HepG2 (cell line): ENCODE measurements at regions not wholly inside any gene's neighbourhood (a gene's known extent, or its start where the extent isn't known, plus 50 kb on each side); places are given as distances from the start of the nearest gene placed in this dataset.

Experiments used
- ATAC-seq: fragments of 200-7000 bp; cut with Tn5 transposase; 3 replicates; pipeline ENCODE4 v1.9.1; 2020; ENCODE audit warnings: mild to moderate bottlenecking, moderate library complexity
- BruUV-seq: library from RNA; stranded (reverse); fragments of 400-500 nt; replicated peaks from 2 replicates; lab custom pipeline; 2021; lab: Mats Ljungman, UMichigan
- CTCF ChIA-PET: fragments of 300-600 bp; formaldehyde crosslinking; extraction: SDS; loops from one replicate; lab custom pipeline; 2021; ENCODE audit warnings: low total read pairs, inconsistent platforms, low intra/inter-chr PET ratio; lab: Yijun Ruan, JAX
- POLR2A ChIA-PET: fragments of 350-600 bp; sonication (Branson Sonifier 250); formaldehyde crosslinking; loops from one replicate; lab custom pipeline; 2020; ENCODE audit warnings: antibody characterized with exemption, inconsistent platforms; lab: Yijun Ruan, JAX
- DNase-seq: peaks from one replicate; pipeline ENCODE4 v3.0.0-alpha.2; 2015; ENCODE audit warnings: low spot score
- FAIRE-seq: peaks from 3 replicates; lab custom pipeline; 2011; peaks lifted over from hg19 to GRCh38; lab: Jason Lieb, UNC
- H2AFZ ChIP-seq: one replicate; pipeline ENCODE4 v1.6.1; 2011; ENCODE audit warnings: low read length, inconsistent platforms
- H3K27ac ChIP-seq: fragments of 300-600 bp; 3 replicates; pipeline ENCODE4 v1.8.0; 2011; ENCODE audit warnings: mixed run types, mild to moderate bottlenecking, mixed read lengths, low read length, inconsistent platforms; ENCODE audit not compliant: insufficient read depth; ENCODE audit errors: extremely low read length
- H3K27me3 ChIP-seq, 2 experiments: fragments of 200-600 bp in 1 of 2; 2 replicates in 1 of 2; 3 replicates in 1 of 2; pipeline versions ENCODE4 v1.6.0 to v1.8.0; 2011; ENCODE audit warnings: low read length in 2 of 2, mild to moderate bottlenecking in 2 of 2, moderate library complexity in 2 of 2, inconsistent platforms in 1 of 2; ENCODE audit not compliant: insufficient read depth in 2 of 2, control insufficient read depth in 1 of 2
- H3K36me3 ChIP-seq, 2 experiments: fragments of 200-600 bp in 1 of 2; replicated peaks in 1 of 2; 2 replicates in 1 of 2; 3 replicates in 1 of 2; pipeline versions ENCODE4 v1.5.1 to v1.8.0; 2011; ENCODE audit warnings: low read length in 2 of 2, inconsistent platforms in 1 of 2; ENCODE audit not compliant: insufficient read depth in 2 of 2, control insufficient read depth in 1 of 2
- H3K4me1 ChIP-seq: 2 replicates; pipeline ENCODE4 v1.5.1; 2012; ENCODE audit warnings: low read length, inconsistent platforms; ENCODE audit not compliant: insufficient read depth
- H3K4me2 ChIP-seq: 2 replicates; pipeline ENCODE4 v1.6.0; 2011; ENCODE audit warnings: low read depth, low read length, inconsistent platforms
- H3K4me3 ChIP-seq, 3 experiments: fragments of 200-600 bp in 1 of 3; sonication (generic), shearing (Covaris generic) in 1 of 3; replicated peaks in 1 of 3; 2 replicates each; pipeline ENCODE4 v1.5.1; 2011 to 2016; ENCODE audit warnings: low read length in 3 of 3, inconsistent platforms in 2 of 3, low read depth in 2 of 3, mild to moderate bottlenecking in 2 of 3, control low read depth in 1 of 3, mixed read lengths in 1 of 3; ENCODE audit not compliant: insufficient read depth in 1 of 3
- H3K79me2 ChIP-seq: one replicate; pipeline ENCODE4 v1.6.1; 2011; ENCODE audit warnings: low read length, inconsistent platforms; ENCODE audit not compliant: insufficient read depth
- H3K9ac ChIP-seq: 2 replicates; pipeline ENCODE4 v1.6.0; 2011; ENCODE audit warnings: mild to moderate bottlenecking, low read depth, low read length, inconsistent platforms; ENCODE audit not compliant: insufficient read depth
- H3K9me3 ChIP-seq: 2 replicates; pipeline ENCODE4 v1.5.1; 2012; ENCODE audit warnings: mild to moderate bottlenecking, low read length
- H4K20me1 ChIP-seq: 2 replicates; pipeline ENCODE4 v1.6.0; 2011; ENCODE audit warnings: inconsistent platforms, mild to moderate bottlenecking, low read length, moderate library complexity; ENCODE audit not compliant: insufficient read depth
- CCAR2 ChIP-seq: fragments of 200-400 bp; formaldehyde crosslinking; optimal IDR thresholded peaks from 2 replicates; pipeline ENCODE3; 2018; ENCODE audit warnings: low read depth, mild to moderate bottlenecking, low read length, moderate library complexity
- GATAD2A ChIP-seq: IDR thresholded peaks from 2 replicates; pipeline ENCODE4 v1.6.1; 2016
- MEF2D ChIP-seq: sonication (generic); formaldehyde crosslinking; IDR thresholded peaks from 2 replicates; pipeline ENCODE4 v1.5.1; 2020; ENCODE audit warnings: mild to moderate bottlenecking, missing genetic modification reagents
- NFKBIZ ChIP-seq: IDR thresholded peaks from 2 replicates; pipeline ENCODE4 v1.6.1; 2018; ENCODE audit warnings: missing genetic modification reagents, missing compliant biosample characterization
- PHF8 ChIP-seq: sonication (generic); formaldehyde crosslinking; IDR thresholded peaks from 2 replicates; pipeline ENCODE4 v1.5.0; 2020; ENCODE audit warnings: missing genetic modification reagents
- SAFB2 ChIP-seq: sonication (generic); formaldehyde crosslinking; IDR thresholded peaks from 2 replicates; pipeline ENCODE4 v1.5.1; 2020; ENCODE audit warnings: missing genetic modification reagents, low read depth, mild to moderate bottlenecking, borderline replicate concordance
- ZNF121 ChIP-seq: sonication (generic); formaldehyde crosslinking; IDR thresholded peaks from 2 replicates; pipeline ENCODE4 v1.5.0; 2020; ENCODE audit warnings: mild to moderate bottlenecking, missing genetic modification reagents
- ZNF768 ChIP-seq: sonication (generic); formaldehyde crosslinking; IDR thresholded peaks from 2 replicates; pipeline ENCODE4 v1.4.0; 2020; ENCODE audit warnings: missing genetic modification reagents
- WGBS: methylation state at CpG from one replicate; pipeline ENCODE4 v1.1.6; 2017; ENCODE audit warnings: low lambda C conversion rate; 5-methylcytosine and 5-hydroxymethylcytosine counted together
- in situ Hi-C: cut with HindIII; loops from 2 replicates; pipeline ENCODE4 v1.10.0; 2017; ENCODE audit warnings: low pct_unique_long_range_greater_than_20kb; ENCODE audit not compliant: extremely low pct_ligation_motif_present
- intact Hi-C: fragments of 100-400 bp; cut with micrococcal nuclease; formaldehyde crosslinking; loops from one replicate; pipeline ENCODE4 v1.10.0; 2022; ENCODE audit not compliant: unreplicated experiment
- TF ChIP-seq, protein P1 (sequence below): IDR thresholded peaks from 2 replicates; pipeline ENCODE4 v1.6.1; 2016; ENCODE audit warnings: mild to moderate bottlenecking

DNA sequence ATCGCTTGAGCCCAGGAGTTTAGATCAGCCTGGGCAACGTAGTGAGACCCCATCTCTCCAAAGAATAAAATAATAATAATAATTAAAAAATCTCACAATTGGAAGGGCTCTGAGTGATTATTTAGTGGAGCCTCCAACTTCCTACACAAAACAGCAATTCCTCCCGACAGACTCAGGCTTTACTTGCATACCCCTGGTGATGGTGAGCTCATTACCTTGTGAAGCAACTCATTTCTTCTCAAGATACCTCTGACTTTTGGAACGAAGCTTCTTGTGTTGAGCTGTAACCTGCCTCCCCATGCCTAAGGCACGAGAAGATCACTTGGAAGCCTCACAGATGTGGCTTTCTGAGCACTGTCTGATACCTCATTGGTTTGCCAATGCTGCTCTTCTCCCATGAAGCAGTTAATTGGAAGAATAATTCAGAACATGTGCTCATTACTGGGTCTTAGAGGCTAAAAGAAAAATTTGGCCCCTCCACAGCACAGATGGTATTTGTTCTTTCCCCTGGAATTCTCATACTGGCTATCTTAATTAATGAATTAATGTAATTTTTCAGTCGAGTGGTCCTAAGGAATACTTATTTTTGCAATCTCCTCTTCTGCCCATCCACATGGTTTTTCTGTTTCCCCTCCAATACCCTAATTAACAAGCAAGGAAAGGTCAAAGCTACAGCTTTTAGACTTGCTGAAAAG lies 769.0 kb downstream of the TYW1 start:
- no peak for DNase-seq

GRCh38 chr7:67766906-67767410 lies 770.3 kb downstream of the TYW1 start:
- no peak for TF ChIP-seq SAFB2 (CRISPR knock-in tag)
- TF ChIP-seq, protein P1, sequence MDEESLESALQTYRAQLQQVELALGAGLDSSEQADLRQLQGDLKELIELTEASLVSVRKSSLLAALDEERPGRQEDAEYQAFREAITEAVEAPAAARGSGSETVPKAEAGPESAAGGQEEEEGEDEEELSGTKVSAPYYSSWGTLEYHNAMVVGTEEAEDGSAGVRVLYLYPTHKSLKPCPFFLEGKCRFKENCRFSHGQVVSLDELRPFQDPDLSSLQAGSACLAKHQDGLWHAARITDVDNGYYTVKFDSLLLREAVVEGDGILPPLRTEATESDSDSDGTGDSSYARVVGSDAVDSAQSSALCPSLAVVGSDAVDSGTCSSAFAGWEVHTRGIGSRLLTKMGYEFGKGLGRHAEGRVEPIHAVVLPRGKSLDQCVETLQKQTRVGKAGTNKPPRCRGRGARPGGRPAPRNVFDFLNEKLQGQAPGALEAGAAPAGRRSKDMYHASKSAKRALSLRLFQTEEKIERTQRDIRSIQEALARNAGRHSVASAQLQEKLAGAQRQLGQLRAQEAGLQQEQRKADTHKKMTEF (CRISPR knock-in tag): no peak
- no peak for TF ChIP-seq MEF2D
- TF ChIP-seq, all 625 proteins: peak for 0
- 62% methylated on average over 2 of the region's 4 CpGs for WGBS
- Histone ChIP-seq H2AFZ (no peak overlapping the region), H3K79me2 (no peaks in the 10 kb centered on the region), H3K27me3 (no peaks in the 10 kb centered on the region), H3K36me3 (no peaks in the 10 kb centered on the region), H3K9me3 (no peaks in the 10 kb centered on the region), H3K4me2 (no peak overlapping the region), H4K20me1 (no peaks in the 10 kb centered on the region), H3K9ac (no peak overlapping the region), H3K4me3 (no peak overlapping the region), H3K4me1 (peaks cover 33% of the 10 kb centered on the region), H3K27ac (no peak overlapping the region)
- no peak for ATAC-seq
- no TSS peak for BruUV-seq
- DNase-seq: no peak
- ChIA-PET POLR2A (no interaction called here), CTCF (no interaction called here)
- in situ Hi-C loops: no loop called here
- no peak for FAIRE-seq
- intact Hi-C loops: no loop called here

More for the DNA sequence above, 769.0 kb downstream of the TYW1 start:
- Histone ChIP-seq H3K4me3 (no peak overlapping the region), H3K4me1 (peaks cover 28% of the 10 kb centered on the region), H3K9ac (no peak overlapping the region), H3K79me2 (no peaks in the 10 kb centered on the region), H4K20me1 (no peaks in the 10 kb centered on the region), H3K27me3 (no peaks in the 10 kb centered on the region), H3K27ac (no peak overlapping the region), H3K36me3 (no peaks in the 10 kb centered on the region), H2AFZ (no peak overlapping the region), H3K9me3 (no peaks in the 10 kb centered on the region), H3K4me2 (no peak overlapping the region)
- intact Hi-C loops (no loop called here), in situ Hi-C loops (no loop called here)
- 100% methylated on average over 6 of the region's 6 CpGs for WGBS
- ATAC-seq (no peak), FAIRE-seq (no peak)
- 0 out of 2 replicates have a peak, but pooled peaks have one; percentile 1 for TF ChIP-seq ZNF121 (CRISPR knock-in tag)
- no peak for TF ChIP-seq CCAR2
- TF ChIP-seq NFKBIZ (CRISPR knock-in tag): no peak
- TF ChIP-seq ZNF768: no peak
- no peak for TF ChIP-seq GATAD2A (CRISPR knock-in tag)
- no peak for TF ChIP-seq PHF8 (CRISPR knock-in tag)
- no TSS peak for BruUV-seq
- CTCF ChIA-PET: no interaction called here
- POLR2A ChIA-PET: no interaction called here
